ENCODE measurements at regions not wholly inside any gene's neighbourhood (a gene's known extent, or its start where the extent isn't known, plus 50 kb on each side); places are given as distances from the start of the nearest gene placed in this dataset.

- TF ChIP-seq CTCF (IDR thresholded peaks at IDR 0.05 in 8 of 11, conservative IDR thresholded peaks at IDR 0.05 in 3 of 11) (no peak), POLR2AphosphoS5 (IDR thresholded peaks at IDR 0.05) (no peak), POLR2A (IDR thresholded peaks at IDR 0.05) (no peak)
Observed at GRCh38 chr13:55673910-55674309, 1466.8 kb upstream of the PRR20A start.

Measured in spleen (tissue), 7 donors.